ENCODE measurements at regions not wholly inside any gene's neighbourhood (a gene's known extent, or its start where the extent isn't known, plus 50 kb on each side); places are given as distances from the start of the nearest gene placed in this dataset.

GRCh38 chr5:7970816-7971215, 101.9 kb downstream of the MTRR start:
- no peaks in the 10 kb centered on the region for H3K4me1 ChIP-seq (replicated peaks in 1 of 2)
- no peaks in the 10 kb centered on the region for H3K27me3 ChIP-seq
- H3K27ac ChIP-seq: no peak overlapping the region
- intact Hi-C loops (cut with DNase I): no loop called here
- no peak for DNase-seq
- no peaks in the 10 kb centered on the region for H3K36me3 ChIP-seq (replicated peaks in 1 of 2)
- TF ChIP-seq CTCF (IDR thresholded peaks at IDR 0.05) (no peak), POLR2A (IDR thresholded peaks at IDR 0.05) (no peak)
- H3K4me3 ChIP-seq: no peak overlapping the region
- H3K9me3 ChIP-seq (replicated peaks in 1 of 3): no peaks in the 10 kb centered on the region
- 83 to 95% (median 90%) methylated on average over 3 of the region's 3 CpGs for WGBS, 4 donors

GRCh38 chr5:7976411-7977190, 107.7 kb downstream of the MTRR start:
- H3K27me3 ChIP-seq: no peaks in the 10 kb centered on the region
- no peaks in the 10 kb centered on the region for H3K4me1 ChIP-seq (replicated peaks in 1 of 2)
- TF ChIP-seq CTCF (IDR thresholded peaks at IDR 0.05) (no peak), POLR2A (IDR thresholded peaks at IDR 0.05) (no peak)
- no peak overlapping the region for H3K4me3 ChIP-seq
- intact Hi-C loops (cut with DNase I): no loop called here
- WGBS, 4 donors: 75 to 81% (median 79%) methylated on average over 5 of the region's 5 CpGs
- H3K27ac ChIP-seq: no peak overlapping the region
- no peak for DNase-seq
- no peaks in the 10 kb centered on the region for H3K36me3 ChIP-seq (replicated peaks in 1 of 2)
- H3K9me3 ChIP-seq (replicated peaks in 1 of 3): no peaks in the 10 kb centered on the region

- no peak for DNase-seq
- Histone ChIP-seq H3K27me3 (no peaks in the 10 kb centered on the region), H3K4me3 (no peak overlapping the region), H3K9me3 (replicated peaks in 1 of 3) (no peaks in the 10 kb centered on the region), H3K27ac (no peak overlapping the region), H3K36me3 (replicated peaks in 1 of 2) (no peaks in the 10 kb centered on the region), H3K4me1 (replicated peaks in 1 of 2) (no peaks in the 10 kb centered on the region)
- intact Hi-C loops (cut with DNase I): no loop called here
- 40 to 51% (median 48%) methylated on average over 1 of the region's 1 CpG for WGBS, 4 donors
- no peak for TF ChIP-seq POLR2A (IDR thresholded peaks at IDR 0.05)
- no peak for TF ChIP-seq CTCF (IDR thresholded peaks at IDR 0.05)
Observed at GRCh38 chr5:7978114-7978513, 109.2 kb downstream of the MTRR start.

- H3K9me3 ChIP-seq (replicated peaks in 1 of 3): no peaks in the 10 kb centered on the region
- 65 to 89% (median 76%) methylated on average over 2 of the region's 2 CpGs for WGBS, 4 donors
Observed at GRCh38 chr5:7978991-7979390, 110.0 kb downstream of the MTRR start.

More at GRCh38 chr5:7978991-7979390, 110.0 kb downstream of the MTRR start:
- H3K27me3 ChIP-seq: no peaks in the 10 kb centered on the region
- H3K4me3 ChIP-seq: no peak overlapping the region
- no peak for DNase-seq
- no peak overlapping the region for H3K27ac ChIP-seq
- no peaks in the 10 kb centered on the region for H3K4me1 ChIP-seq (replicated peaks in 1 of 2)
- intact Hi-C loops (cut with DNase I): no loop called here
- no peaks in the 10 kb centered on the region for H3K36me3 ChIP-seq (replicated peaks in 1 of 2)
- TF ChIP-seq CTCF (IDR thresholded peaks at IDR 0.05): no peak
- no peak for TF ChIP-seq POLR2A (IDR thresholded peaks at IDR 0.05)
